GM23248 (cell line): ENCODE measurements at regions not wholly inside any gene's neighbourhood (a gene's known extent, or its start where the extent isn't known, plus 50 kb on each side); places are given as distances from the start of the nearest gene placed in this dataset.

Source experiments
- DNase-seq: peaks from one replicate; pipeline ENCODE4 v3.0.0-alpha.2; 2015
- H2AFZ ChIP-seq: fragments of 200-600 bp; sonication (generic); 2 replicates; pipeline ENCODE4 v1.6.1; 2016; ENCODE audit warnings: antibody characterized with exemption
- H3F3A ChIP-seq: fragments of 200-600 bp; sonication (generic); 2 replicates; pipeline ENCODE4 v1.6.1; 2016; ENCODE audit warnings: mild to moderate bottlenecking, antibody characterized with exemption, mixed run types; ENCODE audit not compliant: insufficient read depth
- H3K27ac ChIP-seq: fragments of 200-600 bp; sonication (generic); 2 replicates; pipeline ENCODE4 v1.5.1; 2016; ENCODE audit warnings: mild to moderate bottlenecking
- H3K27me3 ChIP-seq: fragments of 200-600 bp; sonication (generic); replicated peaks from 2 replicates; pipeline ENCODE4 v1.6.1; 2016; ENCODE audit warnings: mild to moderate bottlenecking; ENCODE audit not compliant: insufficient read depth
- H3K36me3 ChIP-seq: fragments of 200-600 bp; sonication (generic); 2 replicates; pipeline ENCODE4 v1.6.1; 2016; ENCODE audit warnings: low read depth, mild to moderate bottlenecking
- H3K4me1 ChIP-seq: fragments of 200-600 bp; sonication (generic); 2 replicates; pipeline ENCODE4 v1.6.1; 2016; ENCODE audit warnings: mild to moderate bottlenecking; ENCODE audit not compliant: insufficient read depth
- H3K4me2 ChIP-seq: fragments of 200-600 bp; sonication (generic); one replicate; pipeline ENCODE4 v1.6.1; 2016; ENCODE audit warnings: mild to moderate bottlenecking; ENCODE audit not compliant: unreplicated experiment
- H3K4me3 ChIP-seq: fragments of 200-600 bp; sonication (generic); 2 replicates; pipeline ENCODE4 v1.5.1; 2016; ENCODE audit warnings: mild to moderate bottlenecking
- H3K79me2 ChIP-seq: fragments of 200-600 bp; sonication (generic); 2 replicates; pipeline ENCODE4 v1.6.1; 2016; ENCODE audit warnings: mild to moderate bottlenecking; ENCODE audit not compliant: insufficient read depth
- H3K9ac ChIP-seq: fragments of 200-600 bp; sonication (generic); 2 replicates; pipeline ENCODE4 v1.6.1; 2016; ENCODE audit warnings: mild to moderate bottlenecking
- H3K9me2 ChIP-seq: fragments of 200-600 bp; sonication (generic); 2 replicates; pipeline ENCODE4 v1.6.1; 2016; ENCODE audit warnings: mixed run types, mild to moderate bottlenecking, moderate library complexity; ENCODE audit not compliant: insufficient read depth
- H3K9me3 ChIP-seq: fragments of 200-600 bp; sonication (generic); one replicate; pipeline ENCODE4 v1.6.1; 2017; ENCODE audit warnings: low read depth
- H4K20me1 ChIP-seq: fragments of 200-600 bp; sonication (generic); 2 replicates; pipeline ENCODE4 v1.6.0; 2016; ENCODE audit not compliant: insufficient read depth
- EZH2 ChIP-seq: fragments of 200-600 bp; sonication (generic); IDR thresholded peaks from 2 replicates; pipeline ENCODE4 v1.6.1; 2018; ENCODE audit warnings: antibody characterized with exemption, mild to moderate bottlenecking; ENCODE audit not compliant: insufficient read depth, poor library complexity, severe bottlenecking
- EZH2phosphoT487 ChIP-seq: fragments of 200-600 bp; sonication (generic); IDR thresholded peaks from 2 replicates; pipeline ENCODE4 v1.6.1; 2018; ENCODE audit warnings: antibody characterized with exemption, moderate library complexity, mild to moderate bottlenecking, low read depth; ENCODE audit not compliant: insufficient read depth
- WGBS, 2 experiments: methylation state at CpG; one replicate each; pipeline ENCODE4 v1.1.6; 2015 to 2017; ENCODE audit warnings: low lambda C conversion rate in 2 of 2, low coverage in 1 of 2; ENCODE audit errors: missing lambda C conversion rate in 2 of 2; 5-methylcytosine and 5-hydroxymethylcytosine counted together
- in situ Hi-C: fragments of 300-500 bp; cut with MboI; formaldehyde crosslinking; loops from 2 replicates; pipeline ENCODE4 v1.15.0; 2020

- in situ Hi-C loops = no loop called here
- no peak overlapping the region for H2AFZ ChIP-seq
- H3K9ac ChIP-seq = no peak overlapping the region
- H3F3A ChIP-seq = no peaks in the 10 kb centered on the region
- no peaks in the 10 kb centered on the region for H3K9me2 ChIP-seq
- no peak overlapping the region for H3K4me3 ChIP-seq
- no peaks in the 10 kb centered on the region for H3K79me2 ChIP-seq
- 34 to 42% methylated on average over 3 of the region's 3 CpGs for WGBS, 2 experiments
- no peak overlapping the region for H3K4me2 ChIP-seq
- TF ChIP-seq EZH2phosphoT487 = no peak
- TF ChIP-seq EZH2 = no peak
- no peak for DNase-seq
- peaks cover 13% of the 10 kb centered on the region; the same call in 1 of the 2 replicates for H3K27me3 ChIP-seq
- H4K20me1 ChIP-seq = no peaks in the 10 kb centered on the region
- no peak overlapping the region for H3K27ac ChIP-seq
- no peaks in the 10 kb centered on the region for H3K4me1 ChIP-seq
- H3K36me3 ChIP-seq = no peaks in the 10 kb centered on the region
- no peaks in the 10 kb centered on the region for H3K9me3 ChIP-seq
These were observed 97.6 kb downstream of the ZIC5 start for GRCh38 chr13:99873832-99874430.

DNA sequence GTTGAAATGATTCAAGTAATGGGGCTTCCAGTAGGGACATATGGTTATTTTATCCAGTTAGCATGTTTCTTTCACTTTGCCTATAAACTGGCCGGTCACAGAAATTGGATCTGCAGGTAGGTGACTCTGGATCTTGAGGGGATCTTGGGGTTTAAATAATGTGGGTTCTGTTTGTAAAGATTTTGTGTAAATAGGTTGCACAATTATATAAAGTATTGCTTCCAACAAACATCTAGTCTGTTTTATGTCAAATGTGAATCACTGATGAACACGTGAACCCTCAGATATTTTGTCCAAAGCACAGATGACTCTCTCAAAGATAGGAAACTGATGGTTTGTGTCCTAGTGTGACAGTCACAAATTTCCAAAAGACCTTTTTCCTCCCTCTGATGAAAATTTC lies 98.4 kb downstream of the ZIC5 start:
- H3K27ac ChIP-seq = no peak overlapping the region
- no peak overlapping the region for H3K9ac ChIP-seq
- no peaks in the 10 kb centered on the region for H3K4me1 ChIP-seq
- H2AFZ ChIP-seq = no peak overlapping the region
- DNase-seq = no peak
- H3F3A ChIP-seq = no peaks in the 10 kb centered on the region
- H3K79me2 ChIP-seq = no peaks in the 10 kb centered on the region
- in situ Hi-C loops = no loop called here
- 81 to 82% methylated on average over 2 of the region's 2 CpGs for WGBS, 2 experiments
- H3K27me3 ChIP-seq = peaks cover 8% of the 10 kb centered on the region; the same call in 1 of the 2 replicates
- H4K20me1 ChIP-seq = no peaks in the 10 kb centered on the region
- TF ChIP-seq EZH2phosphoT487 = no peak
- no peak for TF ChIP-seq EZH2
- H3K9me3 ChIP-seq = no peaks in the 10 kb centered on the region
- no peaks in the 10 kb centered on the region for H3K36me3 ChIP-seq
- no peak overlapping the region for H3K4me3 ChIP-seq
- no peaks in the 10 kb centered on the region for H3K9me2 ChIP-seq
- H3K4me2 ChIP-seq = no peak overlapping the region

GRCh38 chr13:99871249-99871898 lies 100.2 kb downstream of the ZIC5 start:
- no peaks in the 10 kb centered on the region for H3F3A ChIP-seq
- H4K20me1 ChIP-seq = no peaks in the 10 kb centered on the region
- no peak overlapping the region for H3K4me3 ChIP-seq
- 0 out of 2 replicates have a peak, but pooled peaks cover 3% of the 10 kb centered on the region for H3K27me3 ChIP-seq
- no peak for TF ChIP-seq EZH2phosphoT487
- TF ChIP-seq EZH2 = no peak
- 71 to 73% methylated on average over 6 of the region's 6 CpGs for WGBS, 2 experiments
- H3K27ac ChIP-seq = no peak overlapping the region
- in situ Hi-C loops = no loop called here
- no peak overlapping the region for H3K9ac ChIP-seq
- H2AFZ ChIP-seq = no peak overlapping the region
- no peaks in the 10 kb centered on the region for H3K79me2 ChIP-seq
- H3K9me3 ChIP-seq = no peaks in the 10 kb centered on the region
- H3K4me2 ChIP-seq = no peak overlapping the region
- DNase-seq = no peak
- H3K9me2 ChIP-seq = no peaks in the 10 kb centered on the region
- no peaks in the 10 kb centered on the region for H3K36me3 ChIP-seq
- H3K4me1 ChIP-seq = no peaks in the 10 kb centered on the region

GRCh38 chr13:99870541-99870940 lies 101.0 kb downstream of the ZIC5 start:
- TF ChIP-seq EZH2phosphoT487 (no peak), EZH2 (no peak)
- H3K9me2 ChIP-seq = no peaks in the 10 kb centered on the region
- H3K27me3 ChIP-seq = 0 out of 2 replicates have a peak, but pooled peaks cover 3% of the 10 kb centered on the region
- H3K4me2 ChIP-seq = no peak overlapping the region
- H3K36me3 ChIP-seq = no peaks in the 10 kb centered on the region
- no peaks in the 10 kb centered on the region for H3K9me3 ChIP-seq
- H3F3A ChIP-seq = no peaks in the 10 kb centered on the region
- H4K20me1 ChIP-seq = no peaks in the 10 kb centered on the region
- in situ Hi-C loops = no loop called here
- H3K4me3 ChIP-seq = no peak overlapping the region
- no peak overlapping the region for H3K9ac ChIP-seq
- no peaks in the 10 kb centered on the region for H3K79me2 ChIP-seq
- no peak overlapping the region for H3K27ac ChIP-seq
- H2AFZ ChIP-seq = no peak overlapping the region
- H3K4me1 ChIP-seq = no peaks in the 10 kb centered on the region
- 92 to 93% methylated on average over 6 of the region's 6 CpGs for WGBS, 2 experiments
- DNase-seq = no peak
